Ascending aorta (tissue), 2 donors: ENCODE measurements at regions not wholly inside any gene's neighbourhood (a gene's known extent, or its start where the extent isn't known, plus 50 kb on each side); places are given as distances from the start of the nearest gene placed in this dataset.

Experiments
- DNase-seq, 2 donors: peaks; one replicate each; pipeline ENCODE4 v3.0.0-alpha.2; 2019; ENCODE audit warnings: low spot score in 2 of 2
- H3K27ac ChIP-seq, 2 donors: fragments of 200-600 bp; sonication (generic); one replicate each; pipeline ENCODE4 v1.5.1; 2016 to 2017; ENCODE audit warnings: mild to moderate bottlenecking in 1 of 2
- H3K27me3 ChIP-seq: fragments of 200-600 bp; sonication (generic); one replicate; pipeline ENCODE4 v1.5.1; 2017
- H3K36me3 ChIP-seq, 2 donors: fragments of 200-600 bp; sonication (generic); one replicate each; pipeline ENCODE4 v1.5.1; 2016
- H3K4me1 ChIP-seq, 2 donors: fragments of 200-600 bp; sonication (generic); one replicate each; pipeline ENCODE4 v1.5.1; 2016 to 2017; ENCODE audit warnings: mild to moderate bottlenecking in 1 of 2
- H3K4me3 ChIP-seq, 2 donors: fragments of 200-600 bp; sonication (generic); one replicate each; pipeline ENCODE4 v1.5.1; 2016 to 2017; ENCODE audit warnings: mild to moderate bottlenecking in 1 of 2
- H3K9me3 ChIP-seq, 2 donors: fragments of 200-600 bp; sonication (generic); one replicate each; pipeline ENCODE4 v1.5.1; 2016
- intact Hi-C: fragments of 100-400 bp; cut with DNase I; formaldehyde crosslinking; loops from one replicate; pipeline ENCODE4 v1.15.1; 2023
- TF ChIP-seq, protein P1 (sequence below), 3 experiments: fragments of 200-600 bp in 2 of 3; fragments of 450-650 bp in 1 of 3; sonication (generic) in 2 of 3; IDR thresholded peaks; one replicate each; pipeline ENCODE4 v1.5.1; 2016 to 2019; ENCODE audit warnings: antibody characterized with exemption in 3 of 3, mild to moderate bottlenecking in 1 of 3, moderate library complexity in 1 of 3

DNA sequence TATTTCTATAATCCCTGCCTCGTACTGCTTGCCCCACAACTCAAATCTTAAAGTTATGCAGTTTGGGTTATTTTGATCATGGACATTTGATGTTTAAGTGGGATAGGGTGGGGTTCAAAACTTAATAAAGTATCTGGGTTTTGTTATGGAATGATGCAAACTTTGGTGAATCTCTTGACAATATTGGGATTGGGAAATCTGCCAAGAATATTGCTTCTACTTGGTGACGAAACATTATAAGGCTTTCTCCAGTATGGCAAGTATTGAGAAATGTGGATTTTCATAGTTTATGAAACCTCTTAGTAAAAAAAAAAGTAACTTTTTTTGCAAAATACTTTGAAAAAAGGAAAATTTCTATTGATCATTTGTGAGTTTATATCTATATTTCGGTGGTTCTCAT, 130.8 kb upstream of the SFRP2 start:
- Histone ChIP-seq H3K36me3 (no peaks in the 10 kb centered on the region), H3K4me3 (no peak overlapping the region), H3K27me3 (no peaks in the 10 kb centered on the region), H3K9me3 (no peaks in the 10 kb centered on the region), H3K4me1 (peaks cover 0 to 3% of the 10 kb centered on the region in 2 donors), H3K27ac (no peak overlapping the region)
- intact Hi-C loops, result no loop called here
- TF ChIP-seq, protein P1, sequence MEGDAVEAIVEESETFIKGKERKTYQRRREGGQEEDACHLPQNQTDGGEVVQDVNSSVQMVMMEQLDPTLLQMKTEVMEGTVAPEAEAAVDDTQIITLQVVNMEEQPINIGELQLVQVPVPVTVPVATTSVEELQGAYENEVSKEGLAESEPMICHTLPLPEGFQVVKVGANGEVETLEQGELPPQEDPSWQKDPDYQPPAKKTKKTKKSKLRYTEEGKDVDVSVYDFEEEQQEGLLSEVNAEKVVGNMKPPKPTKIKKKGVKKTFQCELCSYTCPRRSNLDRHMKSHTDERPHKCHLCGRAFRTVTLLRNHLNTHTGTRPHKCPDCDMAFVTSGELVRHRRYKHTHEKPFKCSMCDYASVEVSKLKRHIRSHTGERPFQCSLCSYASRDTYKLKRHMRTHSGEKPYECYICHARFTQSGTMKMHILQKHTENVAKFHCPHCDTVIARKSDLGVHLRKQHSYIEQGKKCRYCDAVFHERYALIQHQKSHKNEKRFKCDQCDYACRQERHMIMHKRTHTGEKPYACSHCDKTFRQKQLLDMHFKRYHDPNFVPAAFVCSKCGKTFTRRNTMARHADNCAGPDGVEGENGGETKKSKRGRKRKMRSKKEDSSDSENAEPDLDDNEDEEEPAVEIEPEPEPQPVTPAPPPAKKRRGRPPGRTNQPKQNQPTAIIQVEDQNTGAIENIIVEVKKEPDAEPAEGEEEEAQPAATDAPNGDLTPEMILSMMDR (IDR thresholded peaks at IDR 0.05), result no peak
- DNase-seq, result no peak

DNA sequence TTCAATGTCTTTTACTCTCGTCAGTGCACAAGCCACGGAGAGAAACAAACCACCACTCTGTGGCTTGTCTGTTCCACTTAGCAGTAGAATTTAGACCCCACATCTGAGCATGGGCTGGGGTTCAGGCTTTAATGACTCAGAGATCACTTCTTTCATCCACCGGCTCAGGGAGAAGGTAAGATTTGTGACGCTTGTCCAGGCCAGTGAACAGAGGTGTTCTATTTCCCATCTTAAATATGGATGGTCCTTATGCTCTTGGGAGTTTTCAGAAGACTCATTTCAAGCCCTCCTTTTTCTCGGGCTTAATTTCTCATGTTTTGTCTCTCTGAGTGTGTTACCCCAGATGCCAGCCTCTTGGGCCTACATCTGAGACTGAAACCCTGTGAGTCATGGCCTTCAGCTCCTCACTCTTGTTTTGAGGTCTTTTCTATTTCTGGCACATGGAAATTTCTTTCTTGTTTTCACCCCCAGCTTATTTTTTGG, 127.4 kb upstream of the SFRP2 start:
- peaks cover 0 to 3% of the 10 kb centered on the region in 2 donors for H3K4me1 ChIP-seq
- no peaks in the 10 kb centered on the region for H3K27me3 ChIP-seq
- H3K9me3 ChIP-seq, result no peaks in the 10 kb centered on the region
- TF ChIP-seq, protein P1 (IDR thresholded peaks at IDR 0.05), result no peak
- no peak overlapping the region for H3K27ac ChIP-seq
- intact Hi-C loops, result no loop called here
- H3K4me3 ChIP-seq, result no peak overlapping the region
- no peak for DNase-seq
- no peaks in the 10 kb centered on the region for H3K36me3 ChIP-seq

DNA sequence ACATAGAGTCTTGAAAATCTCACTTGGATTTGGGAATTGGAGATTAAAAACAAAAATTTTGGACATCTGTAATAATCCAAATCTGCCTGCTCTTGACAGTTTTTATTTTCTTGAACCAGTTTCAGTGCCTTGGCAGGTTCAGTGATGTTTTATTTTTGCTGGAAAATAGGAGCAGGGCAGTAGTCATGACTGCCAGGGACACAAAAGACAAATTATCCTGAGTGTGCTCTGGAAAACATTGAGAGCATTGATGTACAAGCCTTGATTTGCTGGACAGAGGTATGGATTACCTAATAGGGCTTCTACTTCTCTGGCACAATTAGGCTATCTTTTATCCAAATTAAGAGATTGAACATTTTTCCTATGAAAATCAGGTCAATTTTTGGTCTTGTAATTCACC, 123.4 kb upstream of the SFRP2 start:
- H3K36me3 ChIP-seq, result no peaks in the 10 kb centered on the region
- H3K4me3 ChIP-seq, result no peak overlapping the region
- DNase-seq, result no peak
- intact Hi-C loops, result no loop called here
- H3K27ac ChIP-seq, result no peak overlapping the region
- no peaks in the 10 kb centered on the region for H3K27me3 ChIP-seq
- no peaks in the 10 kb centered on the region for H3K9me3 ChIP-seq
- TF ChIP-seq, protein P1 (IDR thresholded peaks at IDR 0.05), result no peak
- H3K4me1 ChIP-seq, result peaks cover 0 to 3% of the 10 kb centered on the region in 2 donors

DNA sequence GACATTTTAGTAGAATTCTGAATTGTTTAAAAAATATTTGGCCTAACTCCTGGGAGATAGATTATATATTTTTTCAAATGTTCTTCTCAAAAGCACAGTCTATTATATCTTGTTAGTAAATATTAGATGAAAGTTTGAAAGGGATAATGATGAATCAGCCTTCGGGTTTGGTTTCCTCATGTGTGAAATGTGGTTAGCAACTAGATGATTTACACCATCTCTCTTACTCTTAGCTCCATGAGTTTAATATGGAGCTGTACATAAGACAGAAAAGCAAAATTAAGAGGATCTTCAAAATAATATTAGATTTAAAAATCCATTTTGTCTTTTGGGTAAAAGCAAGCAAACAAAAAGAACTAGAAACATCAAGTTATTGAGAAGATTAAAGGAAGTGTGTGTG, 120.8 kb upstream of the SFRP2 start:
- Histone ChIP-seq H3K27me3 (no peaks in the 10 kb centered on the region), H3K4me1 (no peaks in the 10 kb centered on the region), H3K4me3 (no peak overlapping the region), H3K9me3 (no peaks in the 10 kb centered on the region), H3K27ac (no peak overlapping the region), H3K36me3 (no peaks in the 10 kb centered on the region)
- no peak for DNase-seq
- TF ChIP-seq, protein P1 (IDR thresholded peaks at IDR 0.05), result no peak
- intact Hi-C loops, result no loop called here

DNA sequence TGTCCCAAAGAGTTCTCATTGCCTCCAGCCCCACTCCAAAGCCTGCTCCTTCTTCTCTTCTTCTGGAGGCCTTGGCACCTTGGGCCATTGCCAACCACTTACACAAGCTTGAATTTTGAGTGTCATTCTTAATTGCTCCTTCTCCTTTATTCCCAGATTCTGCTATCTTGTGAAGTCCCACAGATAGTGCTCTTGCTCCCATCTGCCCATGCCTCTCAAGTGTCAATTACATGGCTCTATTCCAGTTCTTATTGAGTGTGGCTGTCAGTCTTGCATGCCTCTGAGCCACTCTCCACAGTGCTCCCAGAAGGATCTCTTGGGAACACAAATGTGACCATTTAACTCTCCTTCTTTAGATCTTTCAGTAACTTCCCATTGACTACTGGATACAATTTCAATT, 117.3 kb upstream of the SFRP2 start:
- no peak for DNase-seq
- H3K27ac ChIP-seq, result no peak overlapping the region
- no peaks in the 10 kb centered on the region for H3K9me3 ChIP-seq
- no peaks in the 10 kb centered on the region for H3K36me3 ChIP-seq
- no peaks in the 10 kb centered on the region for H3K4me1 ChIP-seq
- H3K4me3 ChIP-seq, result no peak overlapping the region
- intact Hi-C loops, result no loop called here
- no peaks in the 10 kb centered on the region for H3K27me3 ChIP-seq
- TF ChIP-seq, protein P1 (IDR thresholded peaks at IDR 0.05), result no peak

DNA sequence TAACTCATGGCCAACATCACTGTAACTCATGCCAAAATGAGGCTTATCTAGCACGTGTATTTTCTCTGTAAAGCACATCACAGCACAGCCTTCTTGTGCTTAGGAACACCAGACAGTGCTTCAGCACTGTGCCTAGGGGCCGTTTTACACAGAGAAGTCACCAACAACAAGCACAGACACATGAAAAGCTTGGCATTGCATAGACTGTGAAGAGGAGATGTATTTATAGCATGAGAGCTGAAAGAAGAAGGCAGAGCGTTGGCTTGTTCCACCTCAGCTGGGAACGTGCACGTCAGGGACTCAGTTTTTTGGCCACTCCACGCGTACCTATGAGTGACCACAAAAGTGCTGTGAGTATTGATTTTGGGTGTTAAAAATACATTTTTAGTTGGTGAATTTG, 116.3 kb upstream of the SFRP2 start:
- no peaks in the 10 kb centered on the region for H3K36me3 ChIP-seq
- H3K9me3 ChIP-seq, result no peaks in the 10 kb centered on the region
- DNase-seq, result no peak
- H3K4me3 ChIP-seq, result no peak overlapping the region
- TF ChIP-seq, protein P1 (IDR thresholded peaks at IDR 0.05), result no peak
- H3K27ac ChIP-seq, result no peak overlapping the region
- H3K4me1 ChIP-seq, result no peaks in the 10 kb centered on the region
- no peaks in the 10 kb centered on the region for H3K27me3 ChIP-seq
- intact Hi-C loops, result no loop called here
